T-helper 9 cell (primary cell): ENCODE measurements at regions not wholly inside any gene's neighbourhood (a gene's known extent, or its start where the extent isn't known, plus 50 kb on each side); places are given as distances from the start of the nearest gene placed in this dataset.
"Not testable (repeated sequence)": the region's sequence is repeated elsewhere in the genome, so short reads cannot be mapped to it uniquely, and the experiment has no call there.

Source experiments
- DNase-seq: peaks from one replicate; pipeline ENCODE4 v3.0.0-alpha.2; 2020

- DNase-seq = no peak
Measured at GRCh38 chr1:22320587-22321344, 130.9 kb upstream of the ZBTB40 start.

DNA sequence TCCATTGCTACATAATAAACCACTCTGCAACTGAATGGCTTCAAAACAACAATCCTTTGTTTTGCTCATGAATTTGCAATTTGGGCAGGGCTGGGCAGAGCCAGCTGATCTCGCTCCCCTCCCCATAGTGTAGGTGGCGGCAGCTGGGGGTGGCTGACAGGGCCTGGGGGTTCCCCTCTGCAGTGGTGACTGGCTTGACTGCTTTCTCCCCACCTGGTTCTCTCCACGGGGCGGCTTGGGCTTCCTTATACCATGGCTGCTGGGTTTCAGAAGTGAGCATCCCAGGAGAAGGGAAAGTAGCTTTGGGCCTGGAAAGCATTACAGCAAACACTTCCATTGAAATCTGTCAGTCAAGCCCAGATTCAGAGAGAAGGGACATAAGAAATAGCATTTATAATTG is 129.7 kb upstream of the ZBTB40 start:
- no peak for DNase-seq

DNA sequence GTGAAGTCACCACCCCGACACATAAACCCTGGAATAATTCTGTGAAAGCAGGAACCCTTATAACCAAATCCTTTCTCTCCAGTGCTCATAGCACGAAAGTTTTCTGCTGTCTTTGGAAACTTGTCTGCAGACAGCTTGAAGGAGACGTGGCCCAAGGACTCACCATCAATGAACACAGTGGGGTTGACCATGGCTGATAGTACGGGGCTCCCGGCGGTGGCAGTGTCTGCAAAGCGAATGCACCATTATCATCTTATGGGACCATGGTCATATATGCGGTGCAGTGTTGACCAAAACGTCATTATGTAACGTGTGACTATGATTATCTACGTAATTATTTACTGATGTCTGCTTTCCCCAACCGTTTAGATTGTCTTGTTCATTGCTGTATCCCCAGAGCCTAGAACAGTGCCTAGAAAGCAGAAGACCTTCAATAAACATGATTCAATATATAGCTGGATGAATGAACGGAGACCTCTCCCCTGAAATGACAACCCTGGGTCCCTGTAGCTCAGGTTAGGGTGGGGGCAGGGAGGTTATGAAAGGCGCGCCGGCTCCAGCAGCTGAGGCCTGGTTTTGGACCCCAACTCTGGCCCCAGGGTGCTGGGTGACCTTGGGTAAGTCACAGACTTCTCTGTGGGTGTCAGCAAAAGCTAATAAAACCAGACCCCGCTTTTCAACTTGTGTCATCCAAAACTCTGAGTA is 128.4 kb upstream of the ZBTB40 start:
- DNase-seq = no peak

- no peak for DNase-seq
Measured at GRCh38 chr1:22323846-22324504, 127.7 kb upstream of the ZBTB40 start.

DNA sequence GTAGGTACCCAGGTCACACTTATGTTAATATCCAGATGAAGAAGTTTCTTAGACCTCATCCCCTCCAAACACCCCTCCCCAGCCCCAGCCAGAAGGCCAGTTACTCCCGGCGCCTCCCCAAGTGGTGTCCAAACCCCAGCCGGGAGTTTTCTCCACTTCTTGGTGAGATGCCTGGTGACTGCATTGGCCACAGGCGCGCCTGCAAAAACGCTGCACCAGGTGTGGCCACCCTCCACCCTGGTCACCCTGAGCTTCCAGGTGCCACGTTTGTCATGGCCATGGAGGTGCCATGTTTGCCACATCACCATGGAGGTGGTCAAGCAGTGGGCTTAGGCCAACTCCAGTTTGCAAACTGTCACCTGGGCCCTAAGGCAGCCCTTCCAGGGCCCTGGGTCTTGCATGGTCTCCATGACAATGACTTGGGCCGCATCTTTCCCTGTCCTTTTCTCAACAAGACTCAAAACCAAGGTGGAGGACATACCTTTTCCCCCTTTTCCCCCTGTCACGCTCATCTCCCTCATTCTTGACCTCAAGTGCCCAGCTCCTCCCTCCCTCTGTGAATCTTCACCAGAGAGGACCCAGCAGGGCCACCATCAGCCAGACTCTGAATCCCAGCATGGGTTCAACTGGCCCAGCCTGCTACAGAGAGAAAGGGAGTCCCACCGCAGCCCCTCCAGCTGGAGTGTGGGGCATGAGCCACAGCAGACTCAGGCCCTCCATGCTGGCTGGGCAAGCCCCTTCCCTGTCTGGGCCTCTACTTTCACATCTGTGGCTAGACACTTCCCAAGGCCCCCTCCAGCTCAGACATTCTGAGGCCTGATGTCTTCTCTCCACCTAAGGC is 125.9 kb upstream of the ZBTB40 start:
- DNase-seq = no peak

DNA sequence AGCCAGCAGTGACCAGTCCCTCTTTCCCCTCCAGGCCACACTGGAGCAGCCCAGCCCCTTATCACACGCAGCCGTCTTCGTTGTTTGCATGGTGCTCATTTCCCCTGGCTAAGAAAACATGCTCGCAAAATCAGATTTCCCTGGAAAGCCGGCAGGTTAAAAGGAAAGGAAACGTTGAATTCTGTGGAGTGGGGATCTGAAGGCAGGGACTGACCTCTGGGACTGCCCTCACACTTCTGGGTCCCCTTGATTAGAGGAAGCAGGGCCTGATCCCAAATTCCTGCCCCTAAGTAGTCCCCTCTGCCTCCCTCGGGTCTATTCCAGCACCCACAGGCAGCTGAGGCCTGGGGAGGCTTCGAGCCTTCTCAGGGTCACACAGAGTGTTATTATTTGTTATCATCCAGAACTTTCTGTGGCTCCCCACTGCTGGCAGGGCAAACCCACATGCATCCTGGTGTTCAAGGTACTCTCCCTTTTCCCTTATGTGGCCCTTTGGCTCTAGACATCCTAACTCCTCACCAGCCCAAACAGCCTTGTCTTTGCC is 125.2 kb upstream of the ZBTB40 start:
- DNase-seq = no peak

DNA sequence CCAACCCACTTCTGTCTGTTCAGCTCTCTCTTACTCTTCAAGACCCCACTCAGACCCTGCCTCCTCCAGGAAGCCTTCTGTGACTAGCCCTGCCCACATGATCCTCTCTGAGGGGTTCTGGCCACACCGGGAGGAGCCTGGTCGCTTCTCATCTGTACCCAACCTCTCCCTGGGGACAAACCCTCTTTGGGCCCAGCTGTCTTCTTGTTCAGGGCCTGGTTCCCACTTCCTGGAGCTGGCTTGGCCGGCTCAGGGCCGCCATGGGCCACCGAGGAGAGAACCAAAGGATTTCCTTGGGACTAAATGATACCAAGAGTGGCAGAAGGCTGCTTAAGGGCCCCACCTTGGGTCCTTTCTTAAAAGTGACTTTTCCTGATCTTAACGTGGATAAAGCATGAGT is 124.7 kb upstream of the ZBTB40 start:
- DNase-seq = no peak

DNA sequence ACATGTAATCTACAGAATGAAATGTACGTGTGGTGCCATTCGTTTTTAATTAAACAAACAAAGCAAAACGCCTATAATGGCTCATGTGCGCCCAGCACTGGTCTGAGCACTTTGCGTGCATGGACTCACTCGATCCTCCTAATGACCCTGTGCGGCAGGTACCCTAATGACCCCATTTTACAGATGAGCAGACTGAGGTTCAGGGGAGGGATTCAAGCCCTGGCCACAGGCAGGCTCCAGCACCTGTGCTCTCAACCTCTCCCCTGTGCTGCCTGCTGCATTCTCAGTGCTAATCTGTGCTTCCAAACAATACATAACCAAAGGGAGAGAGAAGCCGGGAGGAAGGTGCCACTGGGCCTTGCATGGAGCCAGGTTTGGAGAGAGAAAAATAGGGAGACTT is 124.2 kb upstream of the ZBTB40 start:
- DNase-seq = no peak

- no peak for DNase-seq
Measured at GRCh38 chr1:22328331-22329147, 123.1 kb upstream of the ZBTB40 start.

DNA sequence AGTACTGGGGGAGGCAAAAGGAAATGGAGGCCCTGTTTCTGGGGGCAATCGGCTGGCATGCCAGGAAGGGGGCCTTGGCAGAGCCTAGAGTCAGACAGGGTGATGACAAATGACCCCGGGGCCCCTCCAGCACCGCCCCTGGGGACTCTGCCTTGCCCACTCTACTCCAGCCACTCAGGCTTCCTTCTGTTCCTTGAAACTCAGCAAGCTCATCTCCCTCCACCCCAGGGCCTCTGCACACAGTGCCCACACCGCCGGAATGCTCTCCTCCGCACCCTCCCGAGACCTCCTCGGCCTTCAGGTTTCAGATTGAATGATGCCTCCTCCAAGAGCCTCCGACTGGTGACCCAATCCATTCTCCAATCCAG is 122.5 kb upstream of the ZBTB40 start:
- DNase-seq = no peak

GRCh38 chr1:22330092-22330759 is 121.4 kb upstream of the ZBTB40 start:
- no peak for DNase-seq

DNA sequence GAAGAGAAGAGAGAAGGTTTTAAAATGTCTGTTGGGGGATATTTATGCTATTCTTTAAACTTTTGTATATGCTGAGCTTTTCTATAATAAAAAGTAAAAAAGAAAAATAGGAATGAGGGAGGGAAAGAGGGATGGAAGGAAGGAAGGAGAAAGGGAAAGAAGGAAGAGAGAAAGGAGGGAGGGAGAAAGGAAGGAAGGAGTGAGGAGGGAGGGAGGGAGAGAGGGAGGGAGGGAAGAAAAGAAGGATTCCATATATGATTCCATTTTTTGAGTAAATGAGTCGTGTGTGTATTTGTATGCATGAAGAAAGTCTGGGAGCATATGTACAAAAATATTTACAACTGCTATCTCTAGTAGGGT is 120.9 kb upstream of the ZBTB40 start:
- no peak for DNase-seq

- no peak for DNase-seq
Measured at GRCh38 chr1:22331618-22332423, 119.8 kb upstream of the ZBTB40 start.

GRCh38 chr1:22332424-22332717 is 119.3 kb upstream of the ZBTB40 start:
- DNase-seq = no peak

DNA sequence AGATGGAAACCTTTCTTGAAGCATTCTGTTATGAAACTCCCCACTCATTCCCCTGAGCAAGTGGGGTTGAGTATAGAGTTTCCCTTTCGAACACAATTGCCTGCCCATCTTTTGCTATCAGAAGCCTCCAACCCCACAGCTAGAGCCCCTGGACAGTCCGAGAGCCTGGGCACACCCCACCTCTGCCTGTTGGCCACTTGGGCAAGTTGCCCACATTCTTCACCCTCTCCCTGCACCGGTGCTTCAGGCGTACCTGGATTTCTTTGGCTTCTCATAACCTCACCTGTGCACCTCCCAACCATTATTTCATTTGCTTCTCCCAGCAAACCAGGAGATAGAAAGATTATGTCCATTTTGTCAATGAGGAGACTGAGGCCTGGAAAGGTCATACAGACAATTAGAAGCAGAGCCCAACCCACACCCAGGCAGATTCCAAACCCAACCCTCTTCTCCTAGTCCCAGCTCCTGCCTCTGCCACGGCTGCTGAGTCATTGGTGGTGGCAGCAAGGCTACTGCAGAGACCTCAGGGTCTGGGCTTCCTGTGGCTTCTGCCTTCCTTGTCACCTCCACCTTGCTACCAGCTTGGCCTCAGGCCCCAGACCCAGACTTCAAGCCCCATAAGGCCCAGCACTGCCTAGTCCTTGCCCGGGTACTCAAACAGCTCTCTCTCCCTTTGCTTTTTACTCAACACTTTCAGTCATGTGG is 118.7 kb upstream of the ZBTB40 start:
- no peak for DNase-seq

- no peak for DNase-seq
Measured at GRCh38 chr1:22333516-22334121, 118.0 kb upstream of the ZBTB40 start.

DNA sequence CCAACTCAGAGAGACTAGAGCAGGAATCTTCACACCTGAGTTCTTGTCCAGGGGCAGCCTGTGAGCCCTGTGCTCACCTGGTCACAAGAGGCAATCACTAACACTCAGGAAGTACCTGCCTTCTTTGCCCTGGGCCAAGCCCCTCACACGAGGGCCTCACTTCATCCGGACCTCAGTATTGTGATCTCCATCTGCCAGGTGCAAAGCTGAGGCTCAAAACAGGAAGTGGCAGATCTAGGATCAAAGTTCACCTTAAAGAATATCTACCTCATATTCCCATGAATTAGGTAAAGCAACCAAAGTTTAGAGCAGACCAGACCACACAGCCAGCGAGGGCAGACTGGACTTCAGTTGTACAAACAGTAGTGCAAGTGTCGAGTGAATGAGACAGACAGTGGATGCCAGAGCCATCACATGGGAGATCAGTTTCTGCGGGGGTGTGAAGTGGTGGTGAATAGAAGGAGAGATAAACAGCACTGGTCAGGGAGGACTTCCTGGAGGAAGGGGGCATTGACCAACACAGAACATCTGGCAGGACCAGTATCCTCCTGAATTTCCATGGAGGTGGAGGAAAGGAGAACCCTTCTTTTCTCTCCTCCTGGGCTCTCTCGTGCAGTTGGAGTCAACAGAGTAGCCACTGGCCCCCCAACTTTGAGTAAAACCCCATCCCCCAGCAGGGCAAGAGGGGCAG is 116.6 kb upstream of the ZBTB40 start:
- no peak for DNase-seq

DNA sequence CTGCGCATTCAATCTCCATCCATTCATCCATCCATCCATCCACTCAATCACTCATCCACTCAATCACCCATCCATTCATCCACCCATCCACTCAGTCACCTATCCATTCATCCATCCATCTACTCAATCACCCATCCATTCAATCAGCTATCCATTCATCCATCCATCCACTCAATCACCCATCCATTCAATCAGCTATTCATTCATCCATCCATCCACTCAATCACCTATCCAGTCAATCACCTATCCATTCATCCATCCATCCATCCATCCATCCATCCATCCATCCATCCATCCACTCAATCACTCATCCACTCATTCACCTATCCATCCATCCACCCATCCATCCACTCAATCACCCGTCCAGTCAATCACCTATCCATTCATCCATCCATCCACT is 115.4 kb upstream of the ZBTB40 start:
- not testable (repeated sequence) for DNase-seq
